Loucy (cell line): ENCODE measurements at regions not wholly inside any gene's neighbourhood (a gene's known extent, or its start where the extent isn't known, plus 50 kb on each side); places are given as distances from the start of the nearest gene placed in this dataset.

Experiments
- CTCF ChIP-seq: fragments of 200-600 bp; sonication (generic); conservative IDR thresholded peaks from 2 replicates; pipeline ENCODE4 v1.5.1; 2014; ENCODE audit warnings: mild to moderate bottlenecking, antibody characterized with exemption, low read length
- EZH2phosphoT487 ChIP-seq: fragments of 200-600 bp; IDR thresholded peaks from 2 replicates; pipeline ENCODE4 v1.6.1; 2018; ENCODE audit warnings: antibody characterized with exemption, mild to moderate bottlenecking, moderate library complexity, borderline replicate concordance

DNA sequence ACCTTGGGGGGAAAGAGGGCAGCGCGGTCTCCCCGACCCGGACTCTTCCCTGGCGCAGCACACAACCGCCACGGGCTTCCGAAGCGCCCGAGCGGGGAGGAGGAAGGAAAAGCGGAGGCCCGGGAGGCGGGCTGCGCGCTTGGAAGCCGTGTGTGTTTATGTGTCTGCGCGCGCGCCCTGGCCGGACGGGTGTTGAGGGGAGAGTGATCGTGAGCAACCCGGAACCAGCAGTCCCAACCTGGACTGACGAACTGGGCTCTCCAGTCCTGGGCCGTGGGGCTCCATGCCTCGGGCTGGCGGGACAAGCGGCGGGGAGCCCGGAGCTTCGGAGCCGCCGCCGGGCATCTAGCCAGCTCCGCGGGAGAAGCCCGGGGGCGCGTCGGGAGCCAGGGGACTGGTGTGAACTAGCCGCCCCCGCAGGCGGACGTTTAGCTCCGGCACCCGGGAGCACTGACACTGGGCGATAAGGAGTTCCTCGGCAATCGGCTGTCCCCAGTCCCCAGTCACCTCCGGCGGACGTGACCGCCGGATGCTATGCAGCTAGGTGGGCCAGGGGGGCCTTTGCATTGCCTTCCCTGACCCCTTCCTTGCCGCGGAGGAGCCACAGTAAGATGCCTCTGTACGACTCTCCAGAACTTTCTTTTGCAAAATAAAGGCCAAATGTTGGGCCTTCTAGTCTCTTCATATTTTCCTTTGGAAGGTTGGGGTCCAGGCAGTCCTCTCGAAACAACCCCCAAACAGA lies 74.8 kb upstream of the BCOR start:
- no peak for TF ChIP-seq CTCF
- TF ChIP-seq EZH2phosphoT487: no peak
